ENCODE measurements at regions not wholly inside any gene's neighbourhood (a gene's known extent, or its start where the extent isn't known, plus 50 kb on each side); places are given as distances from the start of the nearest gene placed in this dataset.

- no CpG with 5 or more reads among the region's 5 CpGs for WGBS (ENCODE audit: insufficient coverage)
- intact Hi-C loops (cut with micrococcal nuclease): no loop called here
- H3K27me3 ChIP-seq (ENCODE audit: control insufficient read depth in 2 of 2, insufficient read depth in 2 of 2, low read length in 2 of 2): no peaks in the 10 kb centered on the region
- no peaks in the 10 kb centered on the region for H3K36me3 Mint-ChIP-seq
- peaks cover 0 to 3% (median 0%) of the 10 kb centered on the region in 7 donors for H3K9me3 Mint-ChIP-seq
- H3K4me1 ChIP-seq (ENCODE audit: control insufficient read depth in 1 of 2, insufficient read depth in 2 of 2, low read length in 2 of 2): no peaks in the 10 kb centered on the region
- H4K20me1 ChIP-seq (ENCODE audit: insufficient read depth, low read length): no peaks in the 10 kb centered on the region
- no peak overlapping the region for H3K9ac ChIP-seq (ENCODE audit: insufficient read depth, low read length, poor library complexity, severe bottlenecking)
- TF ChIP-seq, protein P1, sequence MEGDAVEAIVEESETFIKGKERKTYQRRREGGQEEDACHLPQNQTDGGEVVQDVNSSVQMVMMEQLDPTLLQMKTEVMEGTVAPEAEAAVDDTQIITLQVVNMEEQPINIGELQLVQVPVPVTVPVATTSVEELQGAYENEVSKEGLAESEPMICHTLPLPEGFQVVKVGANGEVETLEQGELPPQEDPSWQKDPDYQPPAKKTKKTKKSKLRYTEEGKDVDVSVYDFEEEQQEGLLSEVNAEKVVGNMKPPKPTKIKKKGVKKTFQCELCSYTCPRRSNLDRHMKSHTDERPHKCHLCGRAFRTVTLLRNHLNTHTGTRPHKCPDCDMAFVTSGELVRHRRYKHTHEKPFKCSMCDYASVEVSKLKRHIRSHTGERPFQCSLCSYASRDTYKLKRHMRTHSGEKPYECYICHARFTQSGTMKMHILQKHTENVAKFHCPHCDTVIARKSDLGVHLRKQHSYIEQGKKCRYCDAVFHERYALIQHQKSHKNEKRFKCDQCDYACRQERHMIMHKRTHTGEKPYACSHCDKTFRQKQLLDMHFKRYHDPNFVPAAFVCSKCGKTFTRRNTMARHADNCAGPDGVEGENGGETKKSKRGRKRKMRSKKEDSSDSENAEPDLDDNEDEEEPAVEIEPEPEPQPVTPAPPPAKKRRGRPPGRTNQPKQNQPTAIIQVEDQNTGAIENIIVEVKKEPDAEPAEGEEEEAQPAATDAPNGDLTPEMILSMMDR (IDR thresholded peaks at IDR 0.05): no peak
- H3K4me3 ChIP-seq (replicated peaks in 1 of 3; ENCODE audit: low read depth in 2 of 3, low read length in 3 of 3): no peak overlapping the region
- no peaks in the 10 kb centered on the region for H3K9me3 ChIP-seq (replicated peaks in 1 of 2; ENCODE audit: control insufficient read depth in 1 of 2, insufficient read depth in 1 of 2, low read length in 2 of 2)
- peaks cover 17 to 29% (median 19%) of the 10 kb centered on the region in 3 donors for H3K27me3 Mint-ChIP-seq (ENCODE audit: low read depth in 3 of 3)
- H2AFZ ChIP-seq (ENCODE audit: insufficient read depth, low read depth, low read length, poor library complexity, severe bottlenecking): no peak overlapping the region
- H3K4me3 Mint-ChIP-seq: no peak overlapping the region
- no peaks in the 10 kb centered on the region for H3K36me3 ChIP-seq (replicated peaks in 1 of 2; ENCODE audit: control insufficient read depth in 1 of 2, insufficient read depth in 2 of 2, low read length in 2 of 2)
- H3K79me2 ChIP-seq (ENCODE audit: insufficient read depth, low read length): no peaks in the 10 kb centered on the region
- DNase-seq: no peak
- H3K4me1 Mint-ChIP-seq: no peaks in the 10 kb centered on the region
- H3K27ac Mint-ChIP-seq: no peak overlapping the region
- H3K27ac ChIP-seq (ENCODE audit: low read depth in 1 of 2, low read length in 2 of 2): no peak overlapping the region
- no peak overlapping the region for H3K4me2 ChIP-seq (replicated peaks; ENCODE audit: extremely low read depth, low read length, poor library complexity, severe bottlenecking)
Observed at GRCh38 chr20:39108746-39109145, 146.6 kb downstream of the DHX35 start.

GRCh38 chr20:39107741-39108140 is 145.6 kb downstream of the DHX35 start:
- H4K20me1 ChIP-seq (ENCODE audit: insufficient read depth, low read length): no peaks in the 10 kb centered on the region
- H3K9me3 ChIP-seq (replicated peaks in 1 of 2; ENCODE audit: control insufficient read depth in 1 of 2, insufficient read depth in 1 of 2, low read length in 2 of 2): no peaks in the 10 kb centered on the region
- H3K4me1 ChIP-seq (ENCODE audit: control insufficient read depth in 1 of 2, insufficient read depth in 2 of 2, low read length in 2 of 2): no peaks in the 10 kb centered on the region
- no peak overlapping the region for H2AFZ ChIP-seq (ENCODE audit: insufficient read depth, low read depth, low read length, poor library complexity, severe bottlenecking)
- no peak overlapping the region for H3K4me2 ChIP-seq (replicated peaks; ENCODE audit: extremely low read depth, low read length, poor library complexity, severe bottlenecking)
- WGBS (ENCODE audit: insufficient coverage): 100% methylated on average over 1 of the region's 5 CpGs
- intact Hi-C loops (cut with micrococcal nuclease): no loop called here
- DNase-seq: no peak
- H3K27me3 ChIP-seq (ENCODE audit: control insufficient read depth in 2 of 2, insufficient read depth in 2 of 2, low read length in 2 of 2): no peaks in the 10 kb centered on the region
- H3K4me1 Mint-ChIP-seq: no peaks in the 10 kb centered on the region
- no peaks in the 10 kb centered on the region for H3K36me3 Mint-ChIP-seq
- no peak overlapping the region for H3K4me3 Mint-ChIP-seq
- peaks cover 0 to 3% (median 2%) of the 10 kb centered on the region in 7 donors for H3K9me3 Mint-ChIP-seq
- no peak overlapping the region for H3K27ac Mint-ChIP-seq
- H3K79me2 ChIP-seq (ENCODE audit: insufficient read depth, low read length): no peaks in the 10 kb centered on the region
- H3K36me3 ChIP-seq (replicated peaks in 1 of 2; ENCODE audit: control insufficient read depth in 1 of 2, insufficient read depth in 2 of 2, low read length in 2 of 2): no peaks in the 10 kb centered on the region
- peaks cover 16 to 30% (median 17%) of the 10 kb centered on the region in 3 donors for H3K27me3 Mint-ChIP-seq (ENCODE audit: low read depth in 3 of 3)
- no peak overlapping the region for H3K9ac ChIP-seq (ENCODE audit: insufficient read depth, low read length, poor library complexity, severe bottlenecking)
- no peak overlapping the region for H3K27ac ChIP-seq (ENCODE audit: low read depth in 1 of 2, low read length in 2 of 2)
- TF ChIP-seq, protein P1 (IDR thresholded peaks at IDR 0.05): no peak
- H3K4me3 ChIP-seq (replicated peaks in 1 of 3; ENCODE audit: low read depth in 2 of 3, low read length in 3 of 3): no peak overlapping the region
